ENCODE measurements at regions not wholly inside any gene's neighbourhood (a gene's known extent, or its start where the extent isn't known, plus 50 kb on each side); places are given as distances from the start of the nearest gene placed in this dataset.

- Histone ChIP-seq H3K9ac (ENCODE audit: insufficient read length) (no peak overlapping the region), H3K36me3 (ENCODE audit: insufficient read depth, low read length) (no peaks in the 10 kb centered on the region), H3K27ac (no peak overlapping the region), H3K4me3 (no peak overlapping the region), H3K9me3 (ENCODE audit: low read depth, low read length) (no peaks in the 10 kb centered on the region)
- no peak for DNase-seq (ENCODE audit: low read depth, low spot score)
- TF ChIP-seq FOXP2 (optimal IDR thresholded peaks at IDR 0.05; ENCODE audit: control extremely low read depth, extremely low read length, insufficient read depth) (no peak), POLR2AphosphoS5 (IDR thresholded peaks at IDR 0.05; ENCODE audit: borderline replicate concordance, low read depth, low read length) (no peak), EZH2 (IDR thresholded peaks at IDR 0.05) (no peak)
These were observed 725.2 kb downstream of the BRINP1 start for GRCh38 chr9:118644066-118644465.

DNA sequence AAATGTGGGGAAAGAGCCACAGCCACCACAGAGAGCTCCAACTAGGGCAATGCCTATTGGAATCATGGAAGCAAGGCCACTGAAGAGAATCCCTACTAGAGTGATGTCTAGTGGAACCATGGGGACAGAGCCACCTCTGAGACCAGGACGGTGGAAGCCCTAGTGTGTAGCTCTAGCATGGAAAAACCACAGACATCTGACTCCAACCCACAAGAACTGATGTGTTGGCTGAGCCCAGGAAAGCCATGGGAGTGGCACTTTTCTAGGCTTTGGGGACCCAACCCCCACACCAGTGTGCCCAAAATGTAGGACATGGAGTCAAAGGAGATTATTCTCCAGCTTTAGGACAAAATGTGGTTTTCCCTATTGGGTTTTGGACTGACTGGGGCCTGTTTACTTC lies 721.9 kb downstream of the BRINP1 start:
- no peak overlapping the region for H3K27ac ChIP-seq
- no peaks in the 10 kb centered on the region for H3K9me3 ChIP-seq (ENCODE audit: low read depth, low read length)
- no peaks in the 10 kb centered on the region for H3K36me3 ChIP-seq (ENCODE audit: insufficient read depth, low read length)
- TF ChIP-seq EZH2 (IDR thresholded peaks at IDR 0.05) (no peak), FOXP2 (optimal IDR thresholded peaks at IDR 0.05; ENCODE audit: control extremely low read depth, extremely low read length, insufficient read depth) (no peak), POLR2AphosphoS5 (IDR thresholded peaks at IDR 0.05; ENCODE audit: borderline replicate concordance, low read depth, low read length) (no peak)
- no peak overlapping the region for H3K9ac ChIP-seq (ENCODE audit: insufficient read length)
- no peak for DNase-seq (ENCODE audit: low read depth, low spot score)
- H3K4me3 ChIP-seq = no peak overlapping the region

DNA sequence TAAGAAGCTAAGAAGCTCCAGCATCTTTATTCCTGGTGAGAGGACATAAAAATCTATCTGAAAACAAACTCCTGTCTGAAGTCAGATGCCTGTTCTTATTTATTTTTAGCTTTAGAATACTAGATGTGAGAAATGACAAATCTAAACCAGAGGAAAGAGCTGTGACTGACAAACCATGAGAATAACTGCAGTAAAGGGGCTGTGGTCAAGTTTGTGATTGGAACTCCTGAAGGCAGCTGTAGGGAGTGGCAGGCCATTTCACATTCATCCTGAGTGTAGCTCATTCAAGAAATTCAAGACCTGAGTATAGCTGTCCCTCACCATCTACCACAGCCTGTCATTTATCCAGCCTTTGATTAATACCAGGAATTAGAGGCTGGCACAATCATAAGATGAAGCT lies 718.8 kb downstream of the BRINP1 start:
- H3K9ac ChIP-seq (ENCODE audit: insufficient read length) = no peak overlapping the region
- no peaks in the 10 kb centered on the region for H3K9me3 ChIP-seq (ENCODE audit: low read depth, low read length)
- H3K36me3 ChIP-seq (ENCODE audit: insufficient read depth, low read length) = no peaks in the 10 kb centered on the region
- no peak overlapping the region for H3K4me3 ChIP-seq
- no peak for DNase-seq (ENCODE audit: low read depth, low spot score)
- H3K27ac ChIP-seq = no peak overlapping the region
- TF ChIP-seq FOXP2 (optimal IDR thresholded peaks at IDR 0.05; ENCODE audit: control extremely low read depth, extremely low read length, insufficient read depth) = no peak
- TF ChIP-seq POLR2AphosphoS5 (IDR thresholded peaks at IDR 0.05; ENCODE audit: borderline replicate concordance, low read depth, low read length) = no peak
- no peak for TF ChIP-seq EZH2 (IDR thresholded peaks at IDR 0.05)

DNA sequence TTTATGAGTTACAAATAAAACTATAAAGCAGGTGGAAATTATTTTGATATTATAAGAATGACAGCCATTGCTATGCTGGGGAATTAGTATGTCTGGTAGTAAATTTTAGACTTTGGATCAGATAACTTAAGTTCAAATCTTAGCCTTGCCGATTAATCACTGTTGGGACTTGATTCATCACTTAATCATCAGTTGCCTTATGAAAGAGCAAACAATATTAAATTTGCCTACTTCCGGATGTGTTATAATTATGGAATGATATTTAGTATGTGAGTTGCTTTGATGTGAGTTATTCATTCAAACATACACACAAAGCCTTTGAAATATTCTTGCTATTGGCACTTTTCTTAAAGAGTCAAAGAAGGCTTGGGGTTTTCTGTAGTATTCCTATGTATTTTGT lies 717.7 kb downstream of the BRINP1 start:
- H3K9ac ChIP-seq (ENCODE audit: insufficient read length) = no peak overlapping the region
- H3K27ac ChIP-seq = no peak overlapping the region
- H3K36me3 ChIP-seq (ENCODE audit: insufficient read depth, low read length) = no peaks in the 10 kb centered on the region
- no peaks in the 10 kb centered on the region for H3K9me3 ChIP-seq (ENCODE audit: low read depth, low read length)
- H3K4me3 ChIP-seq = no peak overlapping the region
- no peak for DNase-seq (ENCODE audit: low read depth, low spot score)
- TF ChIP-seq POLR2AphosphoS5 (IDR thresholded peaks at IDR 0.05; ENCODE audit: borderline replicate concordance, low read depth, low read length) (no peak), EZH2 (IDR thresholded peaks at IDR 0.05) (no peak), FOXP2 (optimal IDR thresholded peaks at IDR 0.05; ENCODE audit: control extremely low read depth, extremely low read length, insufficient read depth) (no peak)

- no peak overlapping the region for H3K27ac ChIP-seq
- TF ChIP-seq EZH2 (IDR thresholded peaks at IDR 0.05) (no peak), FOXP2 (optimal IDR thresholded peaks at IDR 0.05; ENCODE audit: control extremely low read depth, extremely low read length, insufficient read depth) (no peak), POLR2AphosphoS5 (IDR thresholded peaks at IDR 0.05; ENCODE audit: borderline replicate concordance, low read depth, low read length) (no peak)
- H3K9me3 ChIP-seq (ENCODE audit: low read depth, low read length) = no peaks in the 10 kb centered on the region
- DNase-seq (ENCODE audit: low read depth, low spot score) = no peak
- H3K9ac ChIP-seq (ENCODE audit: insufficient read length) = no peak overlapping the region
- no peak overlapping the region for H3K4me3 ChIP-seq
- no peaks in the 10 kb centered on the region for H3K36me3 ChIP-seq (ENCODE audit: insufficient read depth, low read length)
These were observed 717.0 kb downstream of the BRINP1 start for GRCh38 chr9:118652258-118652657.

DNA sequence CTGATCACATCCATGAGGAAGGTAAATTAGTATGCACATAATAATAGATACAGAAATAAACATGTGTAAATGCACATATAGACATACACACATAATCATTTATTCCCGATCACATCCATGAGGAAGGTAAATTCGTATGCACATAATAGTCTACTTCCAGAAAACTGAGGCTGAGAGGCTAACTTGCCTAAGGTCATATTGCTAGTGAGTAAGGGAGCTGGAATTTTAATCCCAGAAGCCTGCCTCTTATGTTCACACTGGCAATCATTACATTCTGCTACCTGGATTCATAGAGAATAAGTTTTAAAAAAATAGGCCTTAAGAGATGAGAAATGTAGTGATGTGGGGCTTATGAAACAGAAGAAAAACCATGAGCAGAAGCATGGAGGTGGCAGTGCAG lies 716.3 kb downstream of the BRINP1 start:
- H3K9ac ChIP-seq (ENCODE audit: insufficient read length) = no peak overlapping the region
- no peak overlapping the region for H3K27ac ChIP-seq
- H3K9me3 ChIP-seq (ENCODE audit: low read depth, low read length) = no peaks in the 10 kb centered on the region
- no peak for DNase-seq (ENCODE audit: low read depth, low spot score)
- H3K4me3 ChIP-seq = no peak overlapping the region
- TF ChIP-seq EZH2 (IDR thresholded peaks at IDR 0.05) = no peak
- TF ChIP-seq POLR2AphosphoS5 (IDR thresholded peaks at IDR 0.05; ENCODE audit: borderline replicate concordance, low read depth, low read length) = no peak
- TF ChIP-seq FOXP2 (optimal IDR thresholded peaks at IDR 0.05; ENCODE audit: control extremely low read depth, extremely low read length, insufficient read depth) = no peak
- H3K36me3 ChIP-seq (ENCODE audit: insufficient read depth, low read length) = no peaks in the 10 kb centered on the region

DNA sequence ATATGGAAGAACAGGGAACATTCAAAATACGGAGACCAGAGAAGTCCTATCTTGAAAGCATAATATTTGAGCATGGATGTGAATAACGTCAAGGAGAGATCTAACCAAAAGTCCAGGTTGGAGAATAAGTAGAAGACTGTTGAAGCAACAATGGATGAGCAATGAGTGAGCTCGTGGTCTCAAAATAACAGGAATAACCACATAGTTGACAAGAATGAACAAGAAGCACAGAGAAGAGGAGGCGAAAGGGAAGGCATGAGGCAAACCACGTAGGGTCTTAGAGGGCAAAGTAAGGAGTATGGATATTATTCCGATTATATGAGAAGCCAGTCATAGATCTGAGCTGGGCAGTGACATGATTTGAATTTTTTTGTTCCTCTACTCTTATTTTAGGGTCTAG lies 710.2 kb downstream of the BRINP1 start:
- Histone ChIP-seq H3K9me3 (ENCODE audit: low read depth, low read length) (no peaks in the 10 kb centered on the region), H3K9ac (ENCODE audit: insufficient read length) (no peak overlapping the region), H3K27ac (no peak overlapping the region), H3K36me3 (ENCODE audit: insufficient read depth, low read length) (no peaks in the 10 kb centered on the region), H3K4me3 (no peak overlapping the region)
- TF ChIP-seq FOXP2 (optimal IDR thresholded peaks at IDR 0.05; ENCODE audit: control extremely low read depth, extremely low read length, insufficient read depth) = no peak
- no peak for TF ChIP-seq EZH2 (IDR thresholded peaks at IDR 0.05)
- no peak for TF ChIP-seq POLR2AphosphoS5 (IDR thresholded peaks at IDR 0.05; ENCODE audit: borderline replicate concordance, low read depth, low read length)
- no peak for DNase-seq (ENCODE audit: low read depth, low spot score)

DNA sequence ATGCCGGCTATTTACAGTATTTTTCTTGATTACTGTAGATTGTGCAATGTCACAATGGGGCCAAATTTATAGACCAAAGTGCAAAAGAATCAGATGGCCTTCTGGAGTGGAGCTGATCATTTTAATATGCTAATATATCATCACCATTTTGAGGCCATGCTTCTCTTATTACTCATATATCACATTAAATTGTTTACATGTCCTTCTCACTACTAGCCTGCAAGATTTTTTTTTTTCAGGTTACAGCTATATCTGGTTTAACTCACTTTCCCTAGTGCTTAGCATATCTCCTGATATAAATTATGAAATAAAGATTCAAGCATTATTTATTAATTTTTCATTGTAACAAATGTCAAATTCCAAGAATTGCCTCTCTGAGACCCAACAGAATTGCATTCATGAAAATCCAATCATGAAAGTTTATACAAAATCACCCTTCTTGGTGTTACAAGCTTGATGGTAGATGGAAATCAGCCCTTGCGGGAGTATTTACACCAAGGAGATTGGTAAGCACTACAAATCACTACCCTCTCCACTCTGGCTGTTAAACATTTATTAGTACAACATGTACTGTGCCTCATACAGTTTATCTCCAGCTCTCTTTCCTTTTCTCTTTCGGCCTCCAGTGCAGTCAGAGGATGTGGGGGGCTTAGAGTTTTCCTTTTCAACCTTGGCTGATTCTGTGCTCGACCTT lies 703.9 kb downstream of the BRINP1 start:
- Histone ChIP-seq H3K4me3 (no peak overlapping the region), H3K36me3 (ENCODE audit: insufficient read depth, low read length) (no peaks in the 10 kb centered on the region), H3K27ac (no peak overlapping the region), H3K9ac (ENCODE audit: insufficient read length) (no peak overlapping the region), H3K9me3 (ENCODE audit: low read depth, low read length) (no peaks in the 10 kb centered on the region)
- TF ChIP-seq POLR2AphosphoS5 (IDR thresholded peaks at IDR 0.05; ENCODE audit: borderline replicate concordance, low read depth, low read length) = no peak
- TF ChIP-seq EZH2 (IDR thresholded peaks at IDR 0.05) = no peak
- no peak for TF ChIP-seq FOXP2 (optimal IDR thresholded peaks at IDR 0.05; ENCODE audit: control extremely low read depth, extremely low read length, insufficient read depth)
- no peak for DNase-seq (ENCODE audit: low read depth, low spot score)

All from SK-N-MC (cell line).